NCI-H1092 (cell line): ENCODE measurements at regions not wholly inside any gene's neighbourhood (a gene's known extent, or its start where the extent isn't known, plus 50 kb on each side); places are given as distances from the start of the nearest gene placed in this dataset.

Experiments used
- DNase-seq: peaks from one replicate; lab custom pipeline; 2025; lab: John Stamatoyannopoulos, UW

DNA sequence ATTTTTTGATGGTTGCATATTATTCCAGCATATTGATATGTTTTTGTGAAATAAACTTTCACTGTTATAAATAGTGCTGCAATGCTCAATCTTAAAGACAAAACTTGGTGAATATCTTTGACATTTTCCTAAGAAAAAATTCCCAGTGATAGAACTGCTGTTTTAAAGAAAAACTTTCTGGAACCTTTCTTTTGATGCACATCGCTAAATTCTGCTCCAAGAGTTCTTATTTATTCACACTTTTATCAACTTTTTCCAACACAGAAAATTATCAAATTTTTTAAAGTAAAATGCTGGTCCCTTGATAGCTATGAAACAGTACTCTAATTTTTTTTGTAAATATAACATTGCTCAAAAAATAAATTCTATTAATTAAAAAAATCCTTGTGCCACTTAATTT, 196.6 kb downstream of the HS3ST3A1 start:
- DNase-seq = no peak

DNA sequence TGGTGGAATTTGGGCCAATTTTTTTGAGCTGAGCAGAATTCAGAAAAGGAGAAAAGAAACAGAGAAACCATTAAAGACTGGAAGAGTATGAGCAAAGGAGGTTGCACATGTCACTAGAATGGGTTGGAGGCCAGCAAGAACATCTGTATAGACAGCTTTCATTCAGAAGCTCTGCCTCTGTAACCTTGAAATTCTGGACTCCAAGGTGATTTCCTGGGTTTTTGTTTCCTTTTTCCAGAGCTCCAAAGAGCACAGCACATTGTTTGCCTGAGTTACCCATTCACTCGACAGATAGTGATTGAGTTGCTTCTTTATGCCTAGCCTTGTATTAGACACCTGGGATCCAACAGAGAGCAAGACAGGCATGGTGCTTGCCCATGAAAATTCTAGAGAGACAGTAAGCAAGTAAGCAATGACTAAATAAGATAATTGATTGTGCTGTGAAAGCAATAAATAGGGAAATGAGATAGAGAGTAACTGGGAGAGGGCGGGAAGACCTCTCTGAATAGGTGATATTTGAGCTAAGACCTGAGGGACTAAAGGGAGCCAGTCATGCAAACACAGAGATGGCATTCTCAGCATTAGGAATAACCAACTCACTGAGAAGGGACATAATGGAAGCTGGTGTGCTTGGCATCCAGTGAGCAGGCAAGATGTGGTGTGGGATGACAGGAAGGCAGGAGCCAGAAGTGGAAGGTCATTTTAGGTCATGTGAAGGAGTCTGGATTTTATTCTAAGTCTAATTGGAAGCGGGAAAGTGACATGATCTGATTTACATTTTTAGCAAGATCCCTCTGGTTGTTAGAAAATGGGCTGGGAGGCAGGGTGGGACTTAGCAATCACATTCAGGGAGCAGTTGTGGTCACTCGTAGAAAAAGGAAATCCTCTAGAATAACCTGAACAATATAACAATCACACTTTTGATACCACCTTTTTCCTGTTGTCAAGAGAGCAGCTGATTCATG, 197.5 kb downstream of the HS3ST3A1 start:
- no peak for DNase-seq

GRCh38 chr17:13400491-13400890, 201.2 kb downstream of the HS3ST3A1 start:
- no peak for DNase-seq

DNA sequence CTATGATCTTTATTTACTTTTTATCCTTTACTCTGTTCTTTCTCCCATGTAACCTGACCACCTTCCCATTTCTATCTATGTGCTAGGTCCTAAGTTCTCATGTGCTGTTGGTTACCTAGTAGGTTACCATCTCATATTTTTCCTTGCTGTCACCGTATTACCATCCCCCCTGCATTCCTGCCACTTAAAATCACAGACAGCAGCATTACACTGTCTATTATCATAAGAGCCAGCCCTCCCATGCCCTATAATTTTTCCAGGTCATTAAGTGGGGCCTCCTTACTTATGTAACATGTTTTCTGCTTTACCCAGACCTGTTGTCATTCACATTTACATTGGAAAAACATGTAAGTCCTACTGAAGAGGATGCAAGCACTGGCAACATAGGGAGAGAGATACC, 202.9 kb downstream of the HS3ST3A1 start:
- DNase-seq = no peak

DNA sequence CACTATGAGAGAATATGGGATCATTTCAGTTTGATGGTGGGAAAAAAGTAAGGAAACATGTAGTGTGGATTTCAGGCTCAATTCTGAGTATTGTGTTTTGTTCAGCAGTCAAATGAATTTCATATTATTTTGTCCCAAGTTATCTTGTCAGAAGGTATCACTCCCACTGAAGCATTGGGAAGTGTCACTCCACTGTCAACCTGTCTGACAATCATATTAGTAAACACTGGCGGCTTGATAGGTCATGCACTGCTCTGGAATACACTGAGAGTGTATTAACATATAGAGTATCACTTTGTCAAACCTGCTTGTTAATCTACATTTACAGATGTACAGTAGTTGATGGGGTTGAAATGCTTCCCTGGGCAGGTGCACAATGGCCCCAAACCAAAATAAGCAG, 203.6 kb downstream of the HS3ST3A1 start:
- no peak for DNase-seq

GRCh38 chr17:13395862-13396261, 205.9 kb downstream of the HS3ST3A1 start:
- no peak for DNase-seq

- DNase-seq = no peak
Observed at GRCh38 chr17:13395346-13395745, 206.4 kb downstream of the HS3ST3A1 start.

DNA sequence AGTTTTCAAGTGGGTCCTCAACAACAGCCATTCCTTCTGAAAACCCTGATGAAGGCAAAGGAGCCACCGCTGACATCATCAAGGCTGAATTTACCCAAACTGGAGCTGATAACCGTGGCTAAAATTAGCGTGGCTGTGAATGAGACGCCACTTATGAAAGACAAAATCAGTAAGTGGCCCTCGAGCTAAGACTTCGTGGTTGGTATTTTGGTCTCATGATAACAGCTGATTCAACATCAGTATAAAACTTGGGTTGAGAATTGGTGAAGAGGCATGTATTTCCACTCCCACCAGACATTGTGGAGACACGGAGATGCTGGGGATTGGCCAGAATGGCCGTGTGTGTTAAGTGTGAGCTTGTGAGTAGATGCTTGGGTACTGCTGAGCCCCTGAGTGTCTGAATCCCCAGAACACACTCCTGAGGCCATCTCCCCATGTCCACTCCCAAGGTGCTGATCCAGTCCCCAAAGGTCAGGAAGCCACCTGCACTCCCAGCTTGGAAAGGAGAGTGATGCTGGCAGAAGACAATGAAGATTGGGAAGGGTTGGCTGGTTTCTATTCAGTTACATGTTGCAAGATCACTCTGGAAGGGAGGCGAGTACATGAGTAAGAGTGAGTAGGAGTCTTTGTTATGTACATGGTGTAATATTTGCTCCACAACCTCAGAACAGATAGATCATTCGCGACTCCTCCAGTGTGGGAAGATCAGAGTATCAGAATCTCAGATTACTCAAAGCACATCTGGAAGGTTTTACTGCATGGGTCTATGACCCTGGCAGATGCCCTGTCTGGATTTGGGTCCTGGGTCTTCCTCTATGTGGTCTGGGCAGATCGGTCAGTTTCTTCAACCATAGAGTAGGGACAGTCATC, 207.7 kb downstream of the HS3ST3A1 start:
- no peak for DNase-seq

- DNase-seq = no peak
Observed at GRCh38 chr17:13387952-13388351, 213.8 kb downstream of the HS3ST3A1 start.

DNA sequence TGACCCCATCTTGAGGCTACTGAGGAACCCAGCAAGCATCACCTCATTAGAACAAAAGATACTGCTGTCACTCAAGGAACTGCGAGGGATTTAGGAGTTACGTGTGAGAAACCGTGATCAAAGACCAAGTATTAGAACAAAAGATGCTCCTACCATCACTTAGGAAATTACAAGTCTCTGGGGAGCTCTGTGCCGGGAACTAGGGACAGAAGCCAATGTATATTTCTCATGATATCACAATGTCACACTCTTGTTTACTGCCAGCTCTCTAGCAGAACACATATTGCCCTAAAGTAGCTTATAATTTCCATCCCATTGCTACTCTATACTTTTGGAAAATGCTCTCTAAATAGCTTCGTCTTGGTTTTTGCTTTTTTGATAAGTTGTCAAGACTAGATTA, 214.5 kb downstream of the HS3ST3A1 start:
- DNase-seq = no peak

GRCh38 chr17:13385481-13385911, 216.2 kb downstream of the HS3ST3A1 start:
- DNase-seq = no peak

DNA sequence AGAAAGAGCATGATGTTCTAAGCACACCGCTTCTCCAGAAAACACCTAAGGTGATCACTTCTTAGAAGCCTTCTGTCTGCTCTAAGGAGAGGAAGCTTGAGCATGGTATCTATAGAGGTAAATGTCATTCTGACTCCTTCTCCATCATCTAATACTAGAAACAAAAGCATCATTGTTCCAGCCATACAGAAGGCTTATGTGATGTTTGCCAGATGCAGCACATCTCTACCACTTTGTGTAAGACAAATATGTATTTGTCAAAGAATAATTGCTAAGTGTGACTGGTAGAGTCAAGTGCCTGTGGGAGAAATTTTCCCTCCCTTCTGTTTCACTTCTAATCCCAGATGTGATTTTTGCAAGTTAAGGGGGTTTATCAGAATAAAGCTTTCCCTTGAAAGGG, 217.1 kb downstream of the HS3ST3A1 start:
- DNase-seq = no peak

- DNase-seq = no peak
Observed at GRCh38 chr17:13378361-13378760, 223.4 kb downstream of the HS3ST3A1 start.

- no peak for DNase-seq
Observed at GRCh38 chr17:13374203-13375143, 227.3 kb downstream of the HS3ST3A1 start.

GRCh38 chr17:13372432-13372831, 229.3 kb downstream of the HS3ST3A1 start:
- DNase-seq = no peak

DNA sequence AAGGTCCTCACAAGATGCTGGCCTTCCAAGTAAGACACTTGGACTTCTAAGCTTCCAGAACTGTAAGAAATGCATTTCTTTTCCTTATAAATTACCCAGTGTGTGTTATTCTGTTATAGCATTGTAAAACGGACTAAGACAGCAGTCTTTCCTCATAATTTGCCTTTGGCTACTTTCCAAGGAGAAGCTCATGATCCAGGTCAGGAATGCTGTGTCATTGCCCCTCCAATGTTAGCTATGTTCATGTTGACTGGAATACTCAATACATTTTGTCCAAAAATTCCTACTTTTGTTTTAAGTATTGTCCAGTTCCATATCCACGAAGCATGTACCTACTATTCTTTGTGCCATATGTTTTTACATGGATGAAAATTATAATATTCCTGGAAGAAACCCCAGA, 234.6 kb downstream of the HS3ST3A1 start:
- DNase-seq = no peak

- no peak for DNase-seq
Observed at GRCh38 chr17:13365331-13365730, 236.4 kb downstream of the HS3ST3A1 start.

DNA sequence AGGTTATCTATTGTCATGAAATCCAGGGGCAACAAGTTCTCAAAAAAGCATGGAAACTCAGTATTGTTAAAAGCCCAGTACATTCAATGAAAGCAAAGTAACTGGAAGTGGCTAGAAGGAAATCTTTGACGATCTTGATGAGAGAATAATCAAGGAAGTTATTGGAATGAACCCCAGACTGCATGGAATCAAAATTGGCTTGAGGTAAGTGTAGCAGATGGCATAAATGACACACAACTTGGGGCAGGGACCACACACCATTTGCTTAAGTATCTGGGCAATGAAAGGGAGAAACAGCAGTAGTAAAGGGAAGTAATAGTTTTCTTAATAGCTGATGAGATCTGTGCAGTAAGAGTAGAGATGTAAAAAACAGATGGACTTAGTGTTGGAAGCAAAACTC, 238.0 kb downstream of the HS3ST3A1 start:
- no peak for DNase-seq

DNA sequence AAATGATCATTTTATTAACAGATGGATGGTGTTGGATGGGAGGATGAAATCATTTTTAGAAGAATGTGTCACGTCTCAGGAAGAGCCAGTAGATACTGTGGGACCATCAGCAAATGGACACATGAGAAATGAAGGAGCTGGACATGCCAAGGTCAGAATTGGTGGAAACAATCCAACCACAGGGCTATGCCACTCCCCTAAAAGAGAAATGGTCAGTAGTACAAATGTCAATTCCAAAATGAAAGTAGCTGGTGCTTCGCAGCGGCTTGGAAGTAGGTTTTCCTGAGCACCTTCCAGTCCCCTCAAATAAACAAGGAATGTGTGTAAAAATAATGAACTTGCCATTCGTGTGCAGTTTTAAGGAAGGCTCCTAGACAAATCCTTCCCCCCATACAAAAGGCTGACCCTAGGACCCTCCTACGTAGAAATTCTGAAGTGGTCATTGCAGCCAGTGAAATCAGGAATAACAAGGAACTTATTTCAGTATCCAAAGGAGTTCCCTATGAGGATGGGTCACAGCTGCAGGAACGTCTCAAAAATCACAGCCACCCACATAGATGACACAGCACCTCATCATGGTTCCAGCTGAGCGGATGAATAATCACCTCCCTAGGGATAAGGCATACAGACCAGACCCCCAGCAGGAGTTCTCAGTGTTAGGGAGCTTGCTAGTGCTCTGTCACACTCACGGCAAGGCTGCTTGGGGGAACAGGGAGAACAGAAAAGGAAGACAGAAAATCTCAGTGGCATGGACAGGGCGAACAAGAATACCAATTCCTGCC, 239.2 kb downstream of the HS3ST3A1 start:
- no peak for DNase-seq

GRCh38 chr17:13359774-13360173, 242.0 kb downstream of the HS3ST3A1 start:
- DNase-seq = no peak

DNA sequence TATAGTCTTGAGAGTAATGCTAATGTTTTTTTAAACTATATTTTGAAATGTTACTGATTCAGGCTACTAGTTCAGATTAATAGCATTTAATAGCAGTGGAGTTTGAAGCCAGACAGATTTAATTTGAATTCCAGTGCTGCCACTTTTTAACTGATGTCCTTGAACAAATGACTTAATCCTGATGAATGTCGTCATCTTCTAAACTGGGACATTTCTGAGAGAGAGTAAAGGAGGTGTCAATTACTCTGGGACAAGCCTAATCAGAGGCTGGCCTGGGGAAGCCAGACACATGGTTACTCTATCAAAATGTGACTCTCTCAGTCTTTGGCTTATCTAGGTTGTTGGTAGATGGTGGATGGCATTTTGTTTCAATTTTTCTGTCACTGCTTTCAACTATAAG, 246.7 kb downstream of the HS3ST3A1 start:
- DNase-seq = no peak
